Karpas-422 (cell line): ENCODE measurements at regions not wholly inside any gene's neighbourhood (a gene's known extent, or its start where the extent isn't known, plus 50 kb on each side); places are given as distances from the start of the nearest gene placed in this dataset.

Experiments
- DNase-seq: peaks from one replicate; pipeline ENCODE4 v3.0.0-alpha.2; 2015
- H2AFZ ChIP-seq: fragments of 200-600 bp; sonication (generic); 2 replicates; pipeline ENCODE4 v1.6.1; 2014; ENCODE audit warnings: antibody characterized with exemption, low read length, mixed read lengths
- H3K27ac ChIP-seq: fragments of 200-600 bp; sonication (generic); 2 replicates; pipeline ENCODE4 v1.5.1; 2014; ENCODE audit warnings: mild to moderate bottlenecking, low read length, moderate library complexity
- H3K27me3 ChIP-seq: fragments of 200-600 bp; sonication (generic); 2 replicates; pipeline ENCODE4 v1.6.1; 2014; ENCODE audit warnings: low read length, mixed read lengths
- H3K36me3 ChIP-seq: fragments of 200-600 bp; sonication (generic); 2 replicates; pipeline ENCODE4 v1.6.1; 2014; ENCODE audit warnings: low read length, mixed read lengths; ENCODE audit not compliant: insufficient read depth
- H3K4me1 ChIP-seq: fragments of 200-600 bp; sonication (generic); 2 replicates; pipeline ENCODE4 v1.6.1; 2014; ENCODE audit warnings: mild to moderate bottlenecking, low read length, mixed read lengths
- H3K4me2 ChIP-seq: fragments of 200-600 bp; sonication (generic); 2 replicates; pipeline ENCODE4 v1.6.1; 2014; ENCODE audit warnings: low read length, low read depth, mild to moderate bottlenecking; ENCODE audit not compliant: poor library complexity, severe bottlenecking
- H3K4me3 ChIP-seq: fragments of 200-600 bp; sonication (generic); 2 replicates; pipeline ENCODE4 v1.5.1; 2014; ENCODE audit warnings: mild to moderate bottlenecking, antibody characterized with exemption, low read length, mixed read lengths
- H3K79me2 ChIP-seq: fragments of 200-600 bp; sonication (generic); 2 replicates; pipeline ENCODE4 v1.6.1; 2014; ENCODE audit warnings: mild to moderate bottlenecking, low read length, mixed read lengths
- H3K9ac ChIP-seq: fragments of 200-600 bp; sonication (generic); 2 replicates; pipeline ENCODE4 v1.6.0; 2014; ENCODE audit warnings: low read length
- H3K9me2 ChIP-seq: fragments of 200-600 bp; sonication (generic), shearing (Covaris generic); replicated peaks from 2 replicates; pipeline ENCODE4 v1.6.0; 2014; ENCODE audit warnings: mild to moderate bottlenecking, low read length, moderate library complexity; ENCODE audit not compliant: insufficient read depth
- H3K9me3 ChIP-seq: fragments of 300-700, 200-600 bp; sonication (generic); 2 replicates; pipeline ENCODE4 v1.6.1; 2014; ENCODE audit warnings: low read length, mixed read lengths
- H4K20me1 ChIP-seq: fragments of 200-600 bp; sonication (generic); 2 replicates; pipeline ENCODE4 v1.6.1; 2014; ENCODE audit warnings: mild to moderate bottlenecking, antibody characterized with exemption, low read length, low read depth; ENCODE audit not compliant: insufficient read depth

DNA sequence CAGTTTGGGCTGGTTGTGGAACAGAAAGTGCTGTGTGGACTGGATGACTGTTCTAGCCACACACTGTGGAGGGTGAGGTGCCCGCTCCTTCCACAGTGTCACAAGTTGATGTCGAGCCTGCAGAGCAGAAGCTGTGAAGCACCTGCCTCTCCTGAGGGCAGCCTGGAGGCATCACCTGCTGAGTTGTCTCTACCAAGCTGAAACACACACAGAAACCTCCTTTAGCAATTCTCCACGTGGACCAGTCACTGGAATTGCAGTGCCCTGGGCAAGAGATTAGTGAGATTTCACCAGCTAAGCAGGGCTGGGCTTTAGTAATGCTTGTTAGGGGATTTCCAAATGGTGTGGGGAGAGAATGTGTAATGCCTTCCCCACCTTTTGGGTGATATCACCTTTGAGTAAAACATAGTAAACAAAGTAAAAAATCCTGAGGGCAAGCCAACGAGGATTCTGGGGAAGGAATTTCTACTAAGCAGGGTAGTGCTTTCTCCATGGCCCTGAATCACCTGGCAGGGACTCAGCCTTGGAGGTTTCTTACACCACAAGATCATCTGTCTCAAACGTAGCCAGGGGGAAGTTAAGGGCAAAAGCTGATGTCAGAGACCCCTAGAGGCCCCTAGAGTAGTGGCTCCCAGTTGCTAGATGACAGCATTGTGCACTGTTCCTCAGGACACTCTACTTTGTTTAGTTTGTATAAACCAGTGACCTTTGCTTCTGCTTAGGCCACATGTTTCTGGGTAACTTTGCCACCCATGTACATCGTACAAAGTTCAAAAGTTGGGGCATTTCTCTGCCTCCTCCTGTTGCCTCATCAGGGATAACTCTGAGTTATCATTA is 233.1 kb upstream of the IGFBP3 start:
- Histone ChIP-seq H4K20me1 (no peaks in the 10 kb centered on the region), H3K9me2 (no peaks in the 10 kb centered on the region), H3K4me3 (no peak overlapping the region), H3K4me2 (no peak overlapping the region), H2AFZ (no peak overlapping the region), H3K4me1 (no peaks in the 10 kb centered on the region), H3K9me3 (no peaks in the 10 kb centered on the region), H3K36me3 (no peaks in the 10 kb centered on the region), H3K27ac (no peak overlapping the region), H3K79me2 (no peaks in the 10 kb centered on the region), H3K27me3 (no peaks in the 10 kb centered on the region), H3K9ac (no peak overlapping the region)
- DNase-seq, result peak; percentile 43

DNA sequence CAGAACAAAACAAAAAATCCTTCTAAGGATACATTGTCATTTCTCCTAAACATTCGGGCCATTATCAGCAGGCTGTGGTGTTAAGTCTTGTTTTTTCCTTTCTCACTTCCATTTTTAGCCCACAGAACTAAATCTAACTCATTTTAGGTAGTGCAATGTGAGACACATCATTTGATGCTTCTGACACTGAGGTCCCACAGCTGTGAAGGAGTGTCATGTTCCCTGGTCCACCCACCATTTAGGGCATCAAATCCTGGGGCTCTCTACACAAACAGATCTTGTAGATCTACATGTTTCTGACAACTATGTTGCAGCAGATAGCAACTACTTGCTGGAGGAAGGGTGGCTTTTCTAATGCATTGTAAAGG is 232.5 kb upstream of the IGFBP3 start:
- Histone ChIP-seq H4K20me1 (no peaks in the 10 kb centered on the region), H2AFZ (no peak overlapping the region), H3K79me2 (no peaks in the 10 kb centered on the region), H3K27me3 (no peaks in the 10 kb centered on the region), H3K9me3 (no peaks in the 10 kb centered on the region), H3K9ac (no peak overlapping the region), H3K4me1 (no peaks in the 10 kb centered on the region), H3K36me3 (no peaks in the 10 kb centered on the region), H3K4me3 (no peak overlapping the region), H3K4me2 (no peak overlapping the region), H3K27ac (no peak overlapping the region), H3K9me2 (no peaks in the 10 kb centered on the region)
- no peak for DNase-seq

DNA sequence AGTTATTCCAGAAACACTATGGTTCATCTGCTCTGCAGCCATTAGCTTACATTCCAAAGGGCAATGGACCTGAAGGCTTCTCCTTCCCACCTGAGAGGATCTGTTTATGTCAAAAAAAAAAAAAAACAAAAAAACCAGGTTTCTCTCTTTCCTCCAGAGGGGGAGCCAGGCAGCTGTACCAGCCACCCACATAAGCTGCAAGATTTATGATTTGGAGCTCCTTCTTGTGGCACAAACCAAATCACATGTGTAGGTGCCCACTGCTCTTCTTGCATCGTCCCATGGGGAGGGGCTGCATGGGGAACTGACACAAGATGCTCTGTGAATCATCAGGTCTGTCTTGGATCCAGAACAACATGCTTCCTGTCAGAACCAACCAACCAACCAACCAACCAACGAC is 231.6 kb upstream of the IGFBP3 start:
- no peak overlapping the region for H3K4me3 ChIP-seq
- H3K9ac ChIP-seq, result no peak overlapping the region
- no peak overlapping the region for H3K27ac ChIP-seq
- no peaks in the 10 kb centered on the region for H3K4me1 ChIP-seq
- no peak overlapping the region for H2AFZ ChIP-seq
- H3K36me3 ChIP-seq, result no peaks in the 10 kb centered on the region
- H3K79me2 ChIP-seq, result no peaks in the 10 kb centered on the region
- H4K20me1 ChIP-seq, result no peaks in the 10 kb centered on the region
- no peaks in the 10 kb centered on the region for H3K9me2 ChIP-seq
- H3K27me3 ChIP-seq, result no peaks in the 10 kb centered on the region
- H3K9me3 ChIP-seq, result no peaks in the 10 kb centered on the region
- DNase-seq, result no peak
- no peak overlapping the region for H3K4me2 ChIP-seq

DNA sequence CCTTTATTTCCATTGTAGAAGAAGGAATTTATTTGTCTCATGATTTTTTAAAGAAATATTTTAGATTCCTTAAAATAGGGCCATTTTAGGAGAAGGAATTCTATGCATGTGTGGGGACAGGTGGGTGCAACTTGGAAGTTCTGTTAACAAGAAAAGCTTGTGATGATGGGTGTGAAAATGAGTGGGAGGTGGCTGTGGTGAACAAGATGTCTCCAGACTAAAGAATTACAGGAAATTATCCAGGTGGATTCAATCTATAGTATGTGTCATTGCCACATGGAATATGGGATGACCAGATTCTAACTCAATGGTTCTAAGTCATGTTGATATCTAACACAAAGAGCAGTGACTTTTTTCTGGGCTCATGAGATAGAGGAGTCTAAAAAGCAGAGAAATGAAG is 229.6 kb upstream of the IGFBP3 start:
- Histone ChIP-seq H3K4me3 (no peak overlapping the region), H3K27me3 (no peaks in the 10 kb centered on the region), H3K4me1 (no peaks in the 10 kb centered on the region), H3K27ac (no peak overlapping the region), H2AFZ (no peak overlapping the region), H3K79me2 (no peaks in the 10 kb centered on the region), H3K9ac (no peak overlapping the region), H3K36me3 (no peaks in the 10 kb centered on the region), H3K4me2 (no peak overlapping the region), H3K9me2 (no peaks in the 10 kb centered on the region), H3K9me3 (no peaks in the 10 kb centered on the region), H4K20me1 (no peaks in the 10 kb centered on the region)
- no peak for DNase-seq

DNA sequence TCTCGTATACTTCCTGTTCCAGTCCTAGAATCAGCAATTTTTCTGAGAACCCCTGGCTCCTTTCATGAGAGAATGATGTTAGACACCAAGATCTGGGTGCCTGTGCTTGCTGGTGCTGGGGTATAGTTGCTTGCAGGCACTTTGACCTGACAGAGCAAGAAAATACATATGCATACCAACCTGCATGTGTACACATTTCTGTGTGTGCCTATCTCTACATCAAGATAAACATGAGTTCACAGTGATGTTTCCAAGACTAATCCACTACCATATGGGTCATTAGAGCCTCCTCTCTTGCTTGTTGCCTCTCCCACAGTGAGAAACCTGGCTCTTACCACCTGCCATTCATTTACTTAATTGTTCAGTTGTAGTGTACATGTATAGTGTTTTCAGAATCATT is 229.1 kb upstream of the IGFBP3 start:
- Histone ChIP-seq H3K36me3 (no peaks in the 10 kb centered on the region), H3K9me3 (no peaks in the 10 kb centered on the region), H3K4me3 (no peak overlapping the region), H4K20me1 (no peaks in the 10 kb centered on the region), H3K4me2 (no peak overlapping the region), H3K9ac (no peak overlapping the region), H3K9me2 (no peaks in the 10 kb centered on the region), H2AFZ (no peak overlapping the region), H3K79me2 (no peaks in the 10 kb centered on the region), H3K4me1 (no peaks in the 10 kb centered on the region), H3K27ac (no peak overlapping the region), H3K27me3 (no peaks in the 10 kb centered on the region)
- no peak for DNase-seq

DNA sequence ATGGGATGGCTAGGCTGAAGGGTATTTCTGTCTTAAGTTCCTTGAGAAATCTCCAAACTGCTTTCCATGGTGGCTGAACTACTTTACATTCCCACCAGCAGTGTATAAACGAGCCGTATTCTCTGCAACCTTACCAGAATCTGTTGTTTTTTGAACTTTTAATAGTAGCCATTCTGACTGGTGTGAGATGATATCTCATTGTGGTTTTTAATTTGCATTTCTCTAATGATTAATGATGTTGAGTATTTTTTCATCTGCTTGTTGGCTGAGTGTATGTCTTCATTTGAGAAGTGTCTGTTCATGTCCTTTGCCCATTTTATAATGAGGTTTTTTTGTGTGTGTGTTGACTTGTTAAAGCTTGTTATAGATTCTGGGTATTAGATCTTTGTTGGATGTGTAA is 226.8 kb upstream of the IGFBP3 start:
- Histone ChIP-seq H3K4me2 (no peak overlapping the region), H3K9me2 (no peaks in the 10 kb centered on the region), H3K27ac (no peak overlapping the region), H3K4me3 (no peak overlapping the region), H3K79me2 (no peaks in the 10 kb centered on the region), H3K9me3 (no peaks in the 10 kb centered on the region), H3K27me3 (no peaks in the 10 kb centered on the region), H4K20me1 (no peaks in the 10 kb centered on the region), H2AFZ (no peak overlapping the region), H3K36me3 (no peaks in the 10 kb centered on the region), H3K4me1 (no peaks in the 10 kb centered on the region), H3K9ac (no peak overlapping the region)
- no peak for DNase-seq

DNA sequence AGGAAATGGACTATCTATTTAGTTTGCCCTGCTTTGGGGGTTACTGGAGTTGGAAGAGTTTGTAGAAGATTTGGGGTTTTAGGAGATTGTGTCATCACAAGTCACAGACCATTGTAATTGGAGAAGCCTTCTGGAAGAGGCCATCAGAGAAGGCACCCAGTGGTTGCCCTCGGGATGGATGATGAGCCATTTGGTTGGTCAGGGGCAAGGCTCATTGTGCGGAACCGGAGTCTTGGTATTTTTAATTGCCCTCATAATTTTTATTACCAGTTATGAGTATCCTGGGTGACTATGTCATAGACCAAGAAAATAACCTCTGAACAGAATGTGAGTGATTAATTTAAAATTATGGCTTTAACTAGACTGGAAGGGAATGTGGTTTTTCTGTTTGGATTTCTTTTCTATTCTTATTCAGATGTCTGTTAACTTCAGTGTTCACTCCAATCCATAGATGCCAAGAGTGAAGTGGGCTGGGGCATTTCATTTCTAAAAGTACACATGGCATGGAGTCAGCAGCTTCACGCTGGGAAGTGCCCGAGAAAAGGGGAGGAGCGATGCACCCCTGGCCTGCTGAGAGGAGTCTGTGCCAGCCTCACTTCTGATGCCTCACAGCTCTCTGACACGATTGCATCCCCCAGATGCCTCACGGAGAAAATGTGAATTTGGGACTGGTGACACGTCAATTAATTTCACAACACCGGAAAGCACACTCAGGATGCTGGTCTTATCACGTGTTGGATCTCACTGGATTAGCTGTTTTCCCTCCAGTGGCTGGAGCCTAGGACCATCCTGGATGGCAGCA is 225.6 kb upstream of the IGFBP3 start:
- no peak overlapping the region for H3K4me2 ChIP-seq
- no peak overlapping the region for H3K27ac ChIP-seq
- no peaks in the 10 kb centered on the region for H3K9me3 ChIP-seq
- H4K20me1 ChIP-seq, result no peaks in the 10 kb centered on the region
- H3K9me2 ChIP-seq, result no peaks in the 10 kb centered on the region
- no peaks in the 10 kb centered on the region for H3K36me3 ChIP-seq
- no peak overlapping the region for H3K4me3 ChIP-seq
- H3K79me2 ChIP-seq, result no peaks in the 10 kb centered on the region
- H3K9ac ChIP-seq, result no peak overlapping the region
- H2AFZ ChIP-seq, result no peak overlapping the region
- no peak for DNase-seq
- no peaks in the 10 kb centered on the region for H3K27me3 ChIP-seq
- H3K4me1 ChIP-seq, result no peaks in the 10 kb centered on the region

DNA sequence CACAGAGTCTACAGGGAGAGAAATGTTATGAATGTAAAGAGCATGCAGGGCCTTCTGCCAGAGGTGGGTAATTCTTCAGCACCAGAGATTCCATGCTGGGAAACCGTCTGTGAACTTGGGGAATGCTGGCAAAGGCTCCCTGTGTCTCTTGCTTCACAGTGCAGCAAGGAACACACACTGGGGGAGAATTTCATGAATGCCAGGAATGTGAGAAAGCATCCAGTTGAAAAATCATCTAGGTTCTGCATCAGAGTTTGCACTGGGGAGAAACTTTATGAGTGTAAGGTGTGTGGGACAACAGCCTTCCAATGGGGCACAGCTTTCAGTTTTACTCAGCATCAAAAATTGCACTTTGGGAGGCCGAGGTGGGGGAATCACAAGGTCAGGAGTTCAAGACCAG is 224.3 kb upstream of the IGFBP3 start:
- H3K79me2 ChIP-seq, result no peaks in the 10 kb centered on the region
- no peak overlapping the region for H3K4me2 ChIP-seq

More for the DNA sequence above, 224.3 kb upstream of the IGFBP3 start:
- no peaks in the 10 kb centered on the region for H3K9me2 ChIP-seq
- H3K4me3 ChIP-seq, result no peak overlapping the region
- H3K4me1 ChIP-seq, result no peaks in the 10 kb centered on the region
- H3K27me3 ChIP-seq, result no peaks in the 10 kb centered on the region
- H2AFZ ChIP-seq, result no peak overlapping the region
- H3K27ac ChIP-seq, result no peak overlapping the region
- DNase-seq, result no peak
- H4K20me1 ChIP-seq, result no peaks in the 10 kb centered on the region
- H3K9me3 ChIP-seq, result no peaks in the 10 kb centered on the region
- no peak overlapping the region for H3K9ac ChIP-seq
- no peaks in the 10 kb centered on the region for H3K36me3 ChIP-seq
